Transverse colon (tissue), 3 donors: ENCODE measurements at regions not wholly inside any gene's neighbourhood (a gene's known extent, or its start where the extent isn't known, plus 50 kb on each side); places are given as distances from the start of the nearest gene placed in this dataset.

Experiments used
- POLR2A ChIP-seq: fragments of 450-650 bp; IDR thresholded peaks from one replicate; pipeline ENCODE4 v1.6.1; 2016; ENCODE audit warnings: antibody characterized with exemption, mild to moderate bottlenecking, moderate library complexity
- TF ChIP-seq, protein P1 (sequence below), 5 experiments: fragments of 200-600 bp in 3 of 5; fragments of 450-650 bp in 2 of 5; sonication (generic) in 3 of 5; IDR thresholded peaks; 1 replicate in 2 of 5; 2 replicates in 3 of 5; pipeline ENCODE4 v1.5.1; 2016 to 2017; ENCODE audit warnings: antibody characterized with exemption in 5 of 5, inconsistent platforms in 3 of 5, mild to moderate bottlenecking in 2 of 5, moderate library complexity in 1 of 5

DNA sequence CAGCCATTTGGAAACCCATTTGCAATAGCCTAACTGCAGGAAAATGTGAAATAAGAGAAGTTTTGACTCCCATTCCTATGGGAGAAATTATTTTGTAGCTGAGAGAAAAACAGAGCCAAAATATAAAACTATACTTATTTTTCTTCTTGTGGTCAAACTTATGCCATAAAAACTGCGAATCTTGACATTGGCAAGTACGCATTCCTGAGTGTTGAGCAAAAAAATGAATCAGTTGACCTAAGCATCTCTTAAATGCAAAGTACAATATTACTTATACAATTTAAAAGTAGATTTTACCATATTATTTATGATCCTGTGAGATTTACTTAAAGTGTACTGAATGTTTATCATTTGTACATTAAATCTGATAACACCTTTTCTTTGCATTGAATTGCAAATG lies 50.1 kb upstream of the CMC1 start:
- no peak for TF ChIP-seq POLR2A
- TF ChIP-seq, protein P1, sequence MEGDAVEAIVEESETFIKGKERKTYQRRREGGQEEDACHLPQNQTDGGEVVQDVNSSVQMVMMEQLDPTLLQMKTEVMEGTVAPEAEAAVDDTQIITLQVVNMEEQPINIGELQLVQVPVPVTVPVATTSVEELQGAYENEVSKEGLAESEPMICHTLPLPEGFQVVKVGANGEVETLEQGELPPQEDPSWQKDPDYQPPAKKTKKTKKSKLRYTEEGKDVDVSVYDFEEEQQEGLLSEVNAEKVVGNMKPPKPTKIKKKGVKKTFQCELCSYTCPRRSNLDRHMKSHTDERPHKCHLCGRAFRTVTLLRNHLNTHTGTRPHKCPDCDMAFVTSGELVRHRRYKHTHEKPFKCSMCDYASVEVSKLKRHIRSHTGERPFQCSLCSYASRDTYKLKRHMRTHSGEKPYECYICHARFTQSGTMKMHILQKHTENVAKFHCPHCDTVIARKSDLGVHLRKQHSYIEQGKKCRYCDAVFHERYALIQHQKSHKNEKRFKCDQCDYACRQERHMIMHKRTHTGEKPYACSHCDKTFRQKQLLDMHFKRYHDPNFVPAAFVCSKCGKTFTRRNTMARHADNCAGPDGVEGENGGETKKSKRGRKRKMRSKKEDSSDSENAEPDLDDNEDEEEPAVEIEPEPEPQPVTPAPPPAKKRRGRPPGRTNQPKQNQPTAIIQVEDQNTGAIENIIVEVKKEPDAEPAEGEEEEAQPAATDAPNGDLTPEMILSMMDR (IDR thresholded peaks at IDR 0.05): no peak
